ENCODE measurements at regions not wholly inside any gene's neighbourhood (a gene's known extent, or its start where the extent isn't known, plus 50 kb on each side); places are given as distances from the start of the nearest gene placed in this dataset.
"Not testable (repeated sequence)": the region's sequence is repeated elsewhere in the genome, so short reads cannot be mapped to it uniquely, and the experiment has no call there.

GRCh38 chr10:57919864-57920263 lies 347.8 kb downstream of the IPMK start:
- no peaks in the 10 kb centered on the region for H3K79me2 ChIP-seq (ENCODE audit: control insufficient read depth, insufficient read depth, low read length, unreplicated experiment)
- H2AFZ ChIP-seq (ENCODE audit: low read length, unreplicated experiment) = no peak overlapping the region
- H3K27me3 ChIP-seq (ENCODE audit: insufficient read depth, low read length) = no peaks in the 10 kb centered on the region
- no peak overlapping the region for H3K4me3 ChIP-seq (ENCODE audit: low read depth, low read length)
- no peak overlapping the region for H3K27ac ChIP-seq (ENCODE audit: low read depth, low read length)
- no peaks in the 10 kb centered on the region for H3K36me3 ChIP-seq (ENCODE audit: insufficient read depth, low read length)
- no peaks in the 10 kb centered on the region for H3K4me1 ChIP-seq (ENCODE audit: control insufficient read depth, insufficient read depth, low read length, unreplicated experiment)

GRCh38 chr10:57917019-57917418 lies 350.7 kb downstream of the IPMK start:
- Histone ChIP-seq H3K79me2 (ENCODE audit: control insufficient read depth, insufficient read depth, low read length, unreplicated experiment) (no peaks in the 10 kb centered on the region), H3K4me1 (ENCODE audit: control insufficient read depth, insufficient read depth, low read length, unreplicated experiment) (no peaks in the 10 kb centered on the region), H3K27ac (ENCODE audit: low read depth, low read length) (no peak overlapping the region), H3K27me3 (ENCODE audit: insufficient read depth, low read length) (no peaks in the 10 kb centered on the region), H3K4me3 (ENCODE audit: low read depth, low read length) (no peak overlapping the region), H2AFZ (ENCODE audit: low read length, unreplicated experiment) (no peak overlapping the region), H3K36me3 (ENCODE audit: insufficient read depth, low read length) (no peaks in the 10 kb centered on the region)

GRCh38 chr10:57905861-57906260 lies 361.8 kb downstream of the IPMK start:
- Histone ChIP-seq H3K79me2 (ENCODE audit: control insufficient read depth, insufficient read depth, low read length, unreplicated experiment) (no peaks in the 10 kb centered on the region), H3K27me3 (ENCODE audit: insufficient read depth, low read length) (no peaks in the 10 kb centered on the region), H3K36me3 (ENCODE audit: insufficient read depth, low read length) (no peaks in the 10 kb centered on the region), H3K4me3 (ENCODE audit: low read depth, low read length) (no peak overlapping the region), H3K4me1 (ENCODE audit: control insufficient read depth, insufficient read depth, low read length, unreplicated experiment) (no peaks in the 10 kb centered on the region), H3K27ac (ENCODE audit: low read depth, low read length) (no peak overlapping the region), H2AFZ (ENCODE audit: low read length, unreplicated experiment) (no peak overlapping the region)

GRCh38 chr10:57905010-57905409 lies 362.7 kb downstream of the IPMK start:
- Histone ChIP-seq H3K4me3 (ENCODE audit: low read depth, low read length) (no peak overlapping the region), H3K27me3 (ENCODE audit: insufficient read depth, low read length) (no peaks in the 10 kb centered on the region), H3K4me1 (ENCODE audit: control insufficient read depth, insufficient read depth, low read length, unreplicated experiment) (no peaks in the 10 kb centered on the region), H3K36me3 (ENCODE audit: insufficient read depth, low read length) (no peaks in the 10 kb centered on the region), H2AFZ (ENCODE audit: low read length, unreplicated experiment) (no peak overlapping the region), H3K79me2 (ENCODE audit: control insufficient read depth, insufficient read depth, low read length, unreplicated experiment) (no peaks in the 10 kb centered on the region), H3K27ac (ENCODE audit: low read depth, low read length) (no peak overlapping the region)

GRCh38 chr10:57898231-57898630 lies 369.5 kb downstream of the IPMK start:
- H3K4me1 ChIP-seq (ENCODE audit: control insufficient read depth, insufficient read depth, low read length, unreplicated experiment) = no peaks in the 10 kb centered on the region
- H3K36me3 ChIP-seq (ENCODE audit: insufficient read depth, low read length) = no peaks in the 10 kb centered on the region

GRCh38 chr10:57897611-57898010 lies 370.1 kb downstream of the IPMK start:
- no peak overlapping the region for H3K4me3 ChIP-seq (ENCODE audit: low read depth, low read length)
- peaks cover 4% of the 10 kb centered on the region; the same call in 1 of the 2 replicates for H3K27me3 ChIP-seq (ENCODE audit: insufficient read depth, low read length)
- no peak overlapping the region for H2AFZ ChIP-seq (ENCODE audit: low read length, unreplicated experiment)
- no peaks in the 10 kb centered on the region for H3K36me3 ChIP-seq (ENCODE audit: insufficient read depth, low read length)
- H3K79me2 ChIP-seq (ENCODE audit: control insufficient read depth, insufficient read depth, low read length, unreplicated experiment) = no peaks in the 10 kb centered on the region
- no peak overlapping the region for H3K27ac ChIP-seq (ENCODE audit: low read depth, low read length)
- no peaks in the 10 kb centered on the region for H3K4me1 ChIP-seq (ENCODE audit: control insufficient read depth, insufficient read depth, low read length, unreplicated experiment)

More at GRCh38 chr10:57898231-57898630, 369.5 kb downstream of the IPMK start:
- Histone ChIP-seq H3K27me3 (ENCODE audit: insufficient read depth, low read length) (peaks cover 4% of the 10 kb centered on the region; the same call in 1 of the 2 replicates), H2AFZ (ENCODE audit: low read length, unreplicated experiment) (no peak overlapping the region), H3K79me2 (ENCODE audit: control insufficient read depth, insufficient read depth, low read length, unreplicated experiment) (no peaks in the 10 kb centered on the region), H3K4me3 (ENCODE audit: low read depth, low read length) (no peak overlapping the region), H3K27ac (ENCODE audit: low read depth, low read length) (no peak overlapping the region)

- no peak overlapping the region for H2AFZ ChIP-seq (ENCODE audit: low read length, unreplicated experiment)
- H3K27ac ChIP-seq (ENCODE audit: low read depth, low read length) = no peak overlapping the region
- H3K4me3 ChIP-seq (ENCODE audit: low read depth, low read length) = no peak overlapping the region
- H3K79me2 ChIP-seq (ENCODE audit: control insufficient read depth, insufficient read depth, low read length, unreplicated experiment) = no peaks in the 10 kb centered on the region
- H3K4me1 ChIP-seq (ENCODE audit: control insufficient read depth, insufficient read depth, low read length, unreplicated experiment) = no peaks in the 10 kb centered on the region
- no peaks in the 10 kb centered on the region for H3K36me3 ChIP-seq (ENCODE audit: insufficient read depth, low read length)
- peaks cover 4% of the 10 kb centered on the region; the same call in 1 of the 2 replicates for H3K27me3 ChIP-seq (ENCODE audit: insufficient read depth, low read length)
Measured at GRCh38 chr10:57894361-57894760, 373.3 kb downstream of the IPMK start.

- Histone ChIP-seq H3K27ac (ENCODE audit: low read depth, low read length) (no peak overlapping the region), H2AFZ (ENCODE audit: low read length, unreplicated experiment) (no peak overlapping the region), H3K79me2 (ENCODE audit: control insufficient read depth, insufficient read depth, low read length, unreplicated experiment) (no peaks in the 10 kb centered on the region)
Measured at GRCh38 chr10:57891201-57892006, 376.3 kb downstream of the IPMK start.

GRCh38 chr10:57890691-57891090 lies 377.0 kb downstream of the IPMK start:
- H3K79me2 ChIP-seq (ENCODE audit: control insufficient read depth, insufficient read depth, low read length, unreplicated experiment) = no peaks in the 10 kb centered on the region
- peaks cover 4% of the 10 kb centered on the region; the same call in 1 of the 2 replicates for H3K27me3 ChIP-seq (ENCODE audit: insufficient read depth, low read length)

More at GRCh38 chr10:57891201-57892006, 376.3 kb downstream of the IPMK start:
- Histone ChIP-seq H3K36me3 (ENCODE audit: insufficient read depth, low read length) (no peaks in the 10 kb centered on the region), H3K27me3 (ENCODE audit: insufficient read depth, low read length) (peaks cover 4% of the 10 kb centered on the region; the same call in 1 of the 2 replicates), H3K4me1 (ENCODE audit: control insufficient read depth, insufficient read depth, low read length, unreplicated experiment) (no peaks in the 10 kb centered on the region), H3K4me3 (ENCODE audit: low read depth, low read length) (no peak overlapping the region)

GRCh38 chr10:57885618-57885968 lies 382.1 kb downstream of the IPMK start:
- not testable (repeated sequence) for H3K27ac ChIP-seq (ENCODE audit: low read depth, low read length); H2AFZ ChIP-seq (ENCODE audit: low read length, unreplicated experiment); H3K27me3 ChIP-seq (ENCODE audit: insufficient read depth, low read length); H3K4me1 ChIP-seq (ENCODE audit: control insufficient read depth, insufficient read depth, low read length, unreplicated experiment); H3K4me3 ChIP-seq (ENCODE audit: low read depth, low read length); H3K36me3 ChIP-seq (ENCODE audit: insufficient read depth, low read length); H3K79me2 ChIP-seq (ENCODE audit: control insufficient read depth, insufficient read depth, low read length, unreplicated experiment)

More at GRCh38 chr10:57890691-57891090, 377.0 kb downstream of the IPMK start:
- H3K4me1 ChIP-seq (ENCODE audit: control insufficient read depth, insufficient read depth, low read length, unreplicated experiment) = no peaks in the 10 kb centered on the region
- H3K4me3 ChIP-seq (ENCODE audit: low read depth, low read length) = no peak overlapping the region
- H3K27ac ChIP-seq (ENCODE audit: low read depth, low read length) = no peak overlapping the region
- H3K36me3 ChIP-seq (ENCODE audit: insufficient read depth, low read length) = no peaks in the 10 kb centered on the region
- H2AFZ ChIP-seq (ENCODE audit: low read length, unreplicated experiment) = no peak overlapping the region

- no peaks in the 10 kb centered on the region for H3K4me1 ChIP-seq (ENCODE audit: control insufficient read depth, insufficient read depth, low read length, unreplicated experiment)
- H3K79me2 ChIP-seq (ENCODE audit: control insufficient read depth, insufficient read depth, low read length, unreplicated experiment) = no peaks in the 10 kb centered on the region
- H3K36me3 ChIP-seq (ENCODE audit: insufficient read depth, low read length) = no peaks in the 10 kb centered on the region
- H3K27me3 ChIP-seq (ENCODE audit: insufficient read depth, low read length) = no peaks in the 10 kb centered on the region
- H2AFZ ChIP-seq (ENCODE audit: low read length, unreplicated experiment) = no peak overlapping the region
- H3K4me3 ChIP-seq (ENCODE audit: low read depth, low read length) = no peak overlapping the region
- H3K27ac ChIP-seq (ENCODE audit: low read depth, low read length) = no peak overlapping the region
Measured at GRCh38 chr10:57884965-57885617, 382.6 kb downstream of the IPMK start.

Data from ACC112 (cell line).